ENCODE measurements at regions not wholly inside any gene's neighbourhood (a gene's known extent, or its start where the extent isn't known, plus 50 kb on each side); places are given as distances from the start of the nearest gene placed in this dataset.

DNA sequence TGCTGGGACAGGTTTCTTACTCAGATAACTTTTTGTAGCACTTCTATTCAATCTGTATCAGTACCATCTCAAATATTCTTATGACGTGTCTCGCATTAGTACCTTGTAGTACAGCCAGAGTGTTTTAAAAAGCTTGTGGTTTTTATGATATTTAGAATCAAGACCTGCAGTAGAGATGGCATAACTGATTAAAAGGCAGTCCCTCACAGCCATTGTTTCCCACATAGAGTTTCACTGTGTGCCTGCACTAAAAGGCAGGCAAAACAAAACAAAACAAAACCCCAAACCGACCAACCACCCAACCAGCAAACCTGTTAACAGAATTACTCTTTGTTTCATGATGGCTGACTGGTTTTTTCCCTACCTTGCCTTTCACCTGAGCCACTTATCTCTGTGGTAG is 221.3 kb upstream of the DGKB start:
- no peak for DNase-seq (ENCODE audit: low read depth)
- H3K4me3 ChIP-seq (ENCODE audit: low read depth, low read length), result no peak overlapping the region
- TF ChIP-seq MYC (IDR thresholded peaks at IDR 0.05; ENCODE audit: low read depth, low read length) (no peak), POLR2A (IDR thresholded peaks at IDR 0.05; ENCODE audit: extremely low read depth, insufficient read length) (no peak)
- TF ChIP-seq, protein P1, sequence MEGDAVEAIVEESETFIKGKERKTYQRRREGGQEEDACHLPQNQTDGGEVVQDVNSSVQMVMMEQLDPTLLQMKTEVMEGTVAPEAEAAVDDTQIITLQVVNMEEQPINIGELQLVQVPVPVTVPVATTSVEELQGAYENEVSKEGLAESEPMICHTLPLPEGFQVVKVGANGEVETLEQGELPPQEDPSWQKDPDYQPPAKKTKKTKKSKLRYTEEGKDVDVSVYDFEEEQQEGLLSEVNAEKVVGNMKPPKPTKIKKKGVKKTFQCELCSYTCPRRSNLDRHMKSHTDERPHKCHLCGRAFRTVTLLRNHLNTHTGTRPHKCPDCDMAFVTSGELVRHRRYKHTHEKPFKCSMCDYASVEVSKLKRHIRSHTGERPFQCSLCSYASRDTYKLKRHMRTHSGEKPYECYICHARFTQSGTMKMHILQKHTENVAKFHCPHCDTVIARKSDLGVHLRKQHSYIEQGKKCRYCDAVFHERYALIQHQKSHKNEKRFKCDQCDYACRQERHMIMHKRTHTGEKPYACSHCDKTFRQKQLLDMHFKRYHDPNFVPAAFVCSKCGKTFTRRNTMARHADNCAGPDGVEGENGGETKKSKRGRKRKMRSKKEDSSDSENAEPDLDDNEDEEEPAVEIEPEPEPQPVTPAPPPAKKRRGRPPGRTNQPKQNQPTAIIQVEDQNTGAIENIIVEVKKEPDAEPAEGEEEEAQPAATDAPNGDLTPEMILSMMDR (IDR thresholded peaks at IDR 0.05; ENCODE audit: low read depth, low read length), result no peak
- TF ChIP-seq, protein P2, sequence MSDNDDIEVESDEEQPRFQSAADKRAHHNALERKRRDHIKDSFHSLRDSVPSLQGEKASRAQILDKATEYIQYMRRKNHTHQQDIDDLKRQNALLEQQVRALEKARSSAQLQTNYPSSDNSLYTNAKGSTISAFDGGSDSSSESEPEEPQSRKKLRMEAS (IDR thresholded peaks at IDR 0.05; ENCODE audit: low read depth, low read length), result no peak

DNA sequence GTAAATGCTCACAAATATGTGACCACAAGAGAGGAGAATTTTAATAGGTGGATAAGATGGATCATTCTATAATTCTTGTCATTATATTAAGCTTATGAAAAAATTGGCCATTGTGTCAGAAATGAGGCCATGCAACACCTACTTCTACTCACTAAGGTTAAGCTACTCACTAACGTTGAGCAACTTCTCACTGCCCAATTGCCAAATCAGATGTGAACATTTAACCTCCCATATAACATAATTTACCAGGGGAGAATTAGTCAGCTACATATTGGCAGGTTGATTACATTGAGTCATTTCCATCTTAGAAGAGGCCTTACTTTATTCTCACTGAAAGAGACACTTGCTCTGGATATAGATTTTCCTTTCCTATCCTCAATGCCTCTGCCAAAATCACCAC is 211.2 kb upstream of the DGKB start:
- TF ChIP-seq, protein P1 (IDR thresholded peaks at IDR 0.05; ENCODE audit: low read depth, low read length), result no peak
- TF ChIP-seq MYC (IDR thresholded peaks at IDR 0.05; ENCODE audit: low read depth, low read length), result no peak
- no peak for TF ChIP-seq POLR2A (IDR thresholded peaks at IDR 0.05; ENCODE audit: extremely low read depth, insufficient read length)
- TF ChIP-seq, protein P2 (IDR thresholded peaks at IDR 0.05; ENCODE audit: low read depth, low read length), result no peak
- no peak overlapping the region for H3K4me3 ChIP-seq (ENCODE audit: low read depth, low read length)
- no peak for DNase-seq (ENCODE audit: low read depth)

DNA sequence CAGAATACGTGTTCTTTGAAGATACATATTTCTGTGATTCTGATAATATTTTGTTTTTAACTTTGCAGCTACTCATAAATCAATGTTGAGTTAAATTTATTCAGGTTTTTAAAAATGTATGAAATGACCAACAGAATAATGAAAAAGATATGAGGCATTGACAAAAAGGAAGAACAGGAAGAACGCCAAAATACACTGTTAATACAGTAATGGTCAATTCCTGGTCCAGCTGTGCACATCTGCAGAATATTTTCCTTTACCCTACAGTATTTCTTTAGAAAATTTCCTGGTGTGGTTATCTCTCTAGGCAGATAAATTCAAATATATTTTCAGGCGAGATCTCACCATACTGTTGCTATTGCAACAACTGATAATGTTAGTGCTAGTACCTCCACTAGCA is 203.2 kb upstream of the DGKB start:
- no peak for DNase-seq (ENCODE audit: low read depth)
- TF ChIP-seq POLR2A (IDR thresholded peaks at IDR 0.05; ENCODE audit: extremely low read depth, insufficient read length), result no peak
- TF ChIP-seq, protein P1 (IDR thresholded peaks at IDR 0.05; ENCODE audit: low read depth, low read length), result no peak
- TF ChIP-seq, protein P2 (IDR thresholded peaks at IDR 0.05; ENCODE audit: low read depth, low read length), result no peak
- no peak overlapping the region for H3K4me3 ChIP-seq (ENCODE audit: low read depth, low read length)

DNA sequence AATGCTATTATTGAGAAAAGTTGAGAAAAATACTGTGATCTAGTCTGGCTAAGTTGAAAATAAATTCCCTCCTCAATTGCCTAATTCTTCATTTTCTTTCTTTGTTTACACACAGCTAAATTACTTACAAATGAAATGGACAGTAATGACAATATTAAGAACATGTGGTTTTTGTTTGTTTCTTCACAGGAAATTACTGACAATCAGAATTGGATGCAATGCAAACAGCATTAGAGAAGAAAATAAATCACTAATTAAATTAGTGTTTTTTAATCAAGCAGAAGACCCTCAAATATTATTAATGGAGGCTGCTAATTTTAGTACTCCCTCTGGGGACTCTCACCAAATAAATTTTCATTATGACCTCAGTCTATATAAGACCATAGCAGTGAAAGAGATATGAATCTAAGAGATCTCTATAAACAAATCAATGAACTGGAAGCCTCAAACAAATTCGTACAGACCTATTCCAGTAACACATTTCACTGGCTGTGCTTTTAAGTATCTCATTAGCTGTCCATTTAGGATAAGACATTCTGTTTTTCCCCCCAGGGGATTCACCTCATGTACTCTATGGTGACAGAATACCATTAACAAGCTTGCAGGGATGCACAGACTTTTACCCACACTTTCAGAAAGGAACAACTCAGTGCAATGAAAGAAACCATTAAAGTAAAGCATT is 202.0 kb upstream of the DGKB start:
- DNase-seq (ENCODE audit: low read depth), result no peak
- no peak for TF ChIP-seq MYC (IDR thresholded peaks at IDR 0.05; ENCODE audit: low read depth, low read length)
- no peak for TF ChIP-seq POLR2A (IDR thresholded peaks at IDR 0.05; ENCODE audit: extremely low read depth, insufficient read length)
- TF ChIP-seq, protein P1 (IDR thresholded peaks at IDR 0.05; ENCODE audit: low read depth, low read length), result no peak
- TF ChIP-seq, protein P2 (IDR thresholded peaks at IDR 0.05; ENCODE audit: low read depth, low read length), result no peak
- H3K4me3 ChIP-seq (ENCODE audit: low read depth, low read length), result no peak overlapping the region

DNA sequence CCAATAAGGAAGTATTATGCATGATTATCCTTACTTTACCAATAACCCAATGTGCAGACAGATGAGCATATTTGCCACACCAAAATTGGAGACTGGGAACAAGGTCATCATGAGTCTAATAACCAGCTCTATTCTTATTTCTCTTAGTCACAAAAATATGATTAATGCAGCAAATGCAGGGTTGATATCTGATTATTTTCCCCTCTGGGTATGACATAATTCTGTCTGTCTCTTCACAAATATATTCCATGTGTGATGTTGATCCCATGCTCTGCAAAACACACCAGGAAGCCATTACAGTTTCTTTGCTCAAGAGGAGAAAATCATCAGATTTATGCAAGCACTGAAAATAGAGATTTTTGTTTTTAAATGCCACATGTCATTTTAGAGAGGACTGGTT is 196.5 kb upstream of the DGKB start:
- no peak for DNase-seq (ENCODE audit: low read depth)
- TF ChIP-seq POLR2A (IDR thresholded peaks at IDR 0.05; ENCODE audit: extremely low read depth, insufficient read length), result no peak
- TF ChIP-seq, protein P1 (IDR thresholded peaks at IDR 0.05; ENCODE audit: low read depth, low read length), result no peak
- H3K4me3 ChIP-seq (ENCODE audit: low read depth, low read length), result no peak overlapping the region

DNA sequence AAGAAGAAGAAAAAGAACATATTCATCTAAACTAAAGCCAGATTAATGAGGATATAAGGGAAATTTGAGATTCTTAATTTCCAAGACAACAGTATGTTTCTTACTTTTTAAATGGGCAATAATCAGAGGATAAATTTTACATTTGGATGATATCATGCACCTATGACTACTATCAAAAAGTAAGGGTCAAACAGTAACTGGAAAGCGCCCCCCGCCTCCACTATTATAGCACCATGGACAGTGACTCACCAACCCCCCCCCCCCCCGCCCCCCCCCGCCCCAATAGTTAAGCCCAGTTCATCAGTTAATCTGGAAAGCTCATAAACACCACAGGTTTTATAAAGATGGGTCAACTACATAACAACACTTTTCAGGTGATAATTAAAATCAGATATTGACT is 194.3 kb upstream of the DGKB start:
- H3K4me3 ChIP-seq (ENCODE audit: low read depth, low read length), result no peak overlapping the region
- no peak for DNase-seq (ENCODE audit: low read depth)
- TF ChIP-seq, protein P2 (IDR thresholded peaks at IDR 0.05; ENCODE audit: low read depth, low read length), result no peak
- TF ChIP-seq POLR2A (IDR thresholded peaks at IDR 0.05; ENCODE audit: extremely low read depth, insufficient read length), result no peak
- TF ChIP-seq, protein P1 (IDR thresholded peaks at IDR 0.05; ENCODE audit: low read depth, low read length), result no peak
- no peak for TF ChIP-seq MYC (IDR thresholded peaks at IDR 0.05; ENCODE audit: low read depth, low read length)
